ENCODE measurements at regions not wholly inside any gene's neighbourhood (a gene's known extent, or its start where the extent isn't known, plus 50 kb on each side); places are given as distances from the start of the nearest gene placed in this dataset.

DNA sequence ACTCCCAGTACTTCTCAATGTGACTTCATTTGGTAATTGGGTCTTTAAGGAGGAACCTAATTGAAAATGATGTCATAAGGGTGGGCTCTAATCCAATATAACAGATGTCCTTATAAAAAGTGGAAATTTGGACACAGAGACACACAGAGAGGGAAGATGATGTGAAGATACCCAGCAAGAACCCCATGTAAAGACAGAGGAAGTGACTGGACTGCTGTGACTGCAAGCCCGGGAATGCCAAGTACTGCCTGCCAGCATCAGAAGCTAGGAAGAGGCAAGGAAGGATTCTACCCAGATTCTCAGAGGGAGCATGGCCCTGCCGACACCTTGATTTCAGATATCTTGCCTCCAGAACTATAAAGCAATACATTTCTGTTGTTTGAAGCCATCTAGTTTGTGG is 239.3 kb downstream of the KCTD12 start:
- no peaks in the 10 kb centered on the region for H3K4me1 ChIP-seq (replicated peaks in 1 of 4; ENCODE audit: control insufficient read depth in 3 of 4, insufficient read depth in 4 of 4, low read length in 3 of 4)
- no peak overlapping the region for H2BK20ac ChIP-seq (ENCODE audit: low read length)
- no peak overlapping the region for H3K18ac ChIP-seq (ENCODE audit: extremely low read depth, low read length)
- H2AK5ac ChIP-seq (ENCODE audit: low read depth, low read length), result no peak overlapping the region
- ChIA-PET CTCF (ENCODE audit: partially characterized antibody) (no interaction called here), POLR2A (ENCODE audit: partially characterized antibody) (no interaction called here)
- H2BK12ac ChIP-seq (ENCODE audit: low read depth, low read length), result no peak overlapping the region
- H2BK120ac ChIP-seq (replicated peaks; ENCODE audit: low read depth, low read length), result no peak overlapping the region
- H3K79me1 ChIP-seq (ENCODE audit: low read depth, low read length), result no peaks in the 10 kb centered on the region
- H4K5ac ChIP-seq (ENCODE audit: insufficient read length, low read depth, low read length), result no peak overlapping the region
- no peak overlapping the region for H3K56ac ChIP-seq (replicated peaks; ENCODE audit: insufficient read length, low read depth, low read length)
- DNase-seq (ENCODE audit: low read depth in 1 of 2, low spot score in 2 of 2), result no peak
- no peak overlapping the region for H3K4me3 ChIP-seq (ENCODE audit: extremely low read depth in 1 of 4, insufficient read depth in 2 of 4, low read depth in 3 of 4, low read length in 4 of 4)
- H3K9ac ChIP-seq (replicated peaks in 1 of 4; ENCODE audit: extremely low read depth in 1 of 4, low read depth in 3 of 4, low read length in 3 of 4), result no peak overlapping the region
- H3K4me2 ChIP-seq (ENCODE audit: insufficient read depth in 1 of 2, low read depth in 2 of 2, low read length in 2 of 2), result no peak overlapping the region
- H2BK15ac ChIP-seq (ENCODE audit: low read length), result no peak overlapping the region
- H4K91ac ChIP-seq (replicated peaks; ENCODE audit: insufficient read length, low read length), result no peak overlapping the region
- no peak overlapping the region for H3K14ac ChIP-seq (ENCODE audit: insufficient read length)
- H3K27me3 ChIP-seq (replicated peaks in 1 of 4; ENCODE audit: control insufficient read depth in 3 of 4, extremely low read depth in 1 of 4, insufficient read depth in 3 of 4, low read length in 3 of 4), result no peaks in the 10 kb centered on the region
- no peak overlapping the region for H3K23ac ChIP-seq (ENCODE audit: insufficient read length)
- no peaks in the 10 kb centered on the region for H3K9me3 ChIP-seq (ENCODE audit: insufficient read depth in 2 of 2, low read depth in 1 of 2, low read length in 1 of 2)
- H3K79me2 ChIP-seq (ENCODE audit: control insufficient read depth in 1 of 2, insufficient read depth in 2 of 2, low read length in 2 of 2), result no peaks in the 10 kb centered on the region
- no peak for FAIRE-seq
- no peaks in the 10 kb centered on the region for H3K36me3 ChIP-seq (ENCODE audit: control insufficient read depth in 2 of 4, insufficient read depth in 4 of 4, low read length in 3 of 4)
- no peak overlapping the region for H2BK5ac ChIP-seq (ENCODE audit: low read depth, low read length)
- no peak overlapping the region for H2AFZ ChIP-seq (ENCODE audit: low read length)
- H3K4ac ChIP-seq (replicated peaks; ENCODE audit: insufficient read length, low read depth, low read length), result no peak overlapping the region
- no peak overlapping the region for H4K8ac ChIP-seq (ENCODE audit: extremely low read depth, insufficient read depth, low read length)
- 89% methylated on average over 2 of the region's 2 CpGs; no CpG with 5 or more reads in 1 of the 2 experiments for WGBS, 2 experiments (ENCODE audit: extremely low coverage in 1 of 2, insufficient coverage in 1 of 2, insufficient read length in 1 of 2, insufficient replicate concordance in 2 of 2, low coverage in 1 of 2, low lambda C conversion rate in 2 of 2, missing lambda C conversion rate in 1 of 2)
- H3K23me2 ChIP-seq (ENCODE audit: low read depth, low read length), result no peaks in the 10 kb centered on the region
- H3K27ac ChIP-seq (ENCODE audit: low read depth, low read length), result no peak overlapping the region
- H4K20me1 ChIP-seq (replicated peaks in 1 of 2; ENCODE audit: control insufficient read depth in 1 of 2, insufficient read depth in 2 of 2, low read length in 2 of 2), result no peaks in the 10 kb centered on the region
- TF ChIP-seq, protein P1, sequence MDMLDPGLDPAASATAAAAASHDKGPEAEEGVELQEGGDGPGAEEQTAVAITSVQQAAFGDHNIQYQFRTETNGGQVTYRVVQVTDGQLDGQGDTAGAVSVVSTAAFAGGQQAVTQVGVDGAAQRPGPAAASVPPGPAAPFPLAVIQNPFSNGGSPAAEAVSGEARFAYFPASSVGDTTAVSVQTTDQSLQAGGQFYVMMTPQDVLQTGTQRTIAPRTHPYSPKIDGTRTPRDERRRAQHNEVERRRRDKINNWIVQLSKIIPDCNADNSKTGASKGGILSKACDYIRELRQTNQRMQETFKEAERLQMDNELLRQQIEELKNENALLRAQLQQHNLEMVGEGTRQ (IDR thresholded peaks at IDR 0.05; ENCODE audit: low read length), result no peak
- no peak for TF ChIP-seq SP1 (IDR thresholded peaks at IDR 0.05; ENCODE audit: low read depth, low read length)
- TF ChIP-seq KDM1A (IDR thresholded peaks at IDR 0.05; ENCODE audit: borderline replicate concordance, low read length), result no peak
- TF ChIP-seq KDM4A (IDR thresholded peaks at IDR 0.05; ENCODE audit: low read depth, low read length, severe bottlenecking), result no peak
- TF ChIP-seq ASH2L (IDR thresholded peaks at IDR 0.05; ENCODE audit: low read length), result no peak
- TF ChIP-seq HDAC2 (IDR thresholded peaks at IDR 0.05; ENCODE audit: borderline replicate concordance in 1 of 2, low read depth in 2 of 2, low read length in 2 of 2), result no peak
- no peak for TF ChIP-seq SIX5 (IDR thresholded peaks at IDR 0.05; ENCODE audit: low read depth, low read length)
- TF ChIP-seq, protein P2, sequence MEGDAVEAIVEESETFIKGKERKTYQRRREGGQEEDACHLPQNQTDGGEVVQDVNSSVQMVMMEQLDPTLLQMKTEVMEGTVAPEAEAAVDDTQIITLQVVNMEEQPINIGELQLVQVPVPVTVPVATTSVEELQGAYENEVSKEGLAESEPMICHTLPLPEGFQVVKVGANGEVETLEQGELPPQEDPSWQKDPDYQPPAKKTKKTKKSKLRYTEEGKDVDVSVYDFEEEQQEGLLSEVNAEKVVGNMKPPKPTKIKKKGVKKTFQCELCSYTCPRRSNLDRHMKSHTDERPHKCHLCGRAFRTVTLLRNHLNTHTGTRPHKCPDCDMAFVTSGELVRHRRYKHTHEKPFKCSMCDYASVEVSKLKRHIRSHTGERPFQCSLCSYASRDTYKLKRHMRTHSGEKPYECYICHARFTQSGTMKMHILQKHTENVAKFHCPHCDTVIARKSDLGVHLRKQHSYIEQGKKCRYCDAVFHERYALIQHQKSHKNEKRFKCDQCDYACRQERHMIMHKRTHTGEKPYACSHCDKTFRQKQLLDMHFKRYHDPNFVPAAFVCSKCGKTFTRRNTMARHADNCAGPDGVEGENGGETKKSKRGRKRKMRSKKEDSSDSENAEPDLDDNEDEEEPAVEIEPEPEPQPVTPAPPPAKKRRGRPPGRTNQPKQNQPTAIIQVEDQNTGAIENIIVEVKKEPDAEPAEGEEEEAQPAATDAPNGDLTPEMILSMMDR (IDR thresholded peaks at IDR 0.05; ENCODE audit: control extremely low read depth in 1 of 3, insufficient read depth in 1 of 3, low read depth in 1 of 3, low read length in 3 of 3), result no peak
- TF ChIP-seq, protein P3, sequence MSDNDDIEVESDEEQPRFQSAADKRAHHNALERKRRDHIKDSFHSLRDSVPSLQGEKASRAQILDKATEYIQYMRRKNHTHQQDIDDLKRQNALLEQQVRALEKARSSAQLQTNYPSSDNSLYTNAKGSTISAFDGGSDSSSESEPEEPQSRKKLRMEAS (IDR thresholded peaks at IDR 0.05), result no peak
- no peak for TF ChIP-seq TCF12 (IDR thresholded peaks at IDR 0.05; ENCODE audit: low read depth, low read length)
- no peak for TF ChIP-seq POLR2AphosphoS5 (IDR thresholded peaks at IDR 0.05; ENCODE audit: low read depth, low read length)

All from H1 (cell line).